GM20000 (cell line): ENCODE measurements at regions not wholly inside any gene's neighbourhood (a gene's known extent, or its start where the extent isn't known, plus 50 kb on each side); places are given as distances from the start of the nearest gene placed in this dataset.

Experiments
- DNase-seq: peaks from one replicate; pipeline ENCODE4 v3.0.0; 2012; ENCODE audit warnings: low spot score
- CTCF ChIP-seq: IDR thresholded peaks from 2 replicates; pipeline ENCODE4 v1.5.1; 2012; ENCODE audit warnings: mild to moderate bottlenecking, control low read depth; ENCODE audit errors: extremely low read depth, missing control alignments

GRCh38 chr1:72693899-72694298 lies 411.6 kb upstream of the NEGR1 start:
- no peak for DNase-seq
- no peak for TF ChIP-seq CTCF

- no peak for TF ChIP-seq CTCF
- no peak for DNase-seq
Measured at GRCh38 chr1:72693376-72693775, 411.0 kb upstream of the NEGR1 start.

GRCh38 chr1:72690871-72691270 lies 408.5 kb upstream of the NEGR1 start:
- TF ChIP-seq CTCF = no peak
- no peak for DNase-seq

- TF ChIP-seq CTCF = no peak
- DNase-seq = no peak
Measured at GRCh38 chr1:72678683-72679082, 396.3 kb upstream of the NEGR1 start.

- DNase-seq = no peak
- TF ChIP-seq CTCF = no peak
Measured at GRCh38 chr1:72670902-72671301, 388.6 kb upstream of the NEGR1 start.

GRCh38 chr1:72662918-72663317 lies 380.6 kb upstream of the NEGR1 start:
- DNase-seq = no peak
- no peak for TF ChIP-seq CTCF

- TF ChIP-seq CTCF = no peak
- no peak for DNase-seq
Measured at GRCh38 chr1:72650843-72651435, 368.6 kb upstream of the NEGR1 start.
